IPS DF 6.9 (cell line): ENCODE measurements at regions not wholly inside any gene's neighbourhood (a gene's known extent, or its start where the extent isn't known, plus 50 kb on each side); places are given as distances from the start of the nearest gene placed in this dataset.

ENCODE experiments used
- DNase-seq: peaks from one replicate; pipeline ENCODE4 v3.0.0-alpha.2; 2013; ENCODE audit warnings: low read depth, low spot score
- H3K27ac ChIP-seq: one replicate; pipeline ENCODE4 v1.5.1; 2013; ENCODE audit warnings: low read length, control low read depth
- H3K27me3 ChIP-seq: 2 replicates; pipeline ENCODE4 v1.6.1; 2013; ENCODE audit warnings: mild to moderate bottlenecking, low read length; ENCODE audit not compliant: control insufficient read depth, insufficient read depth
- H3K36me3 ChIP-seq: 2 replicates; pipeline ENCODE4 v1.6.1; 2013; ENCODE audit warnings: low read length; ENCODE audit not compliant: control insufficient read depth, insufficient read depth
- H3K4me1 ChIP-seq: 2 replicates; pipeline ENCODE4 v1.6.1; 2013; ENCODE audit warnings: low read length; ENCODE audit not compliant: control insufficient read depth, insufficient read depth
- H3K4me3 ChIP-seq: 2 replicates; pipeline ENCODE4 v1.5.1; 2013; ENCODE audit warnings: mild to moderate bottlenecking, low read length
- H3K9me3 ChIP-seq: 2 replicates; pipeline ENCODE4 v1.6.1; 2013; ENCODE audit warnings: low read length, inconsistent platforms; ENCODE audit not compliant: control insufficient read depth, insufficient read depth
- WGBS: extraction: QIAGEN DNeasy Blood & Tissue Kit; methylation state at CpG from one replicate; pipeline ENCODE4 v1.1.7; 2013; ENCODE audit warnings: mixed read lengths, missing lambda C conversion rate; ENCODE audit not compliant: insufficient read length, insufficient coverage; 5-methylcytosine and 5-hydroxymethylcytosine counted together

DNA sequence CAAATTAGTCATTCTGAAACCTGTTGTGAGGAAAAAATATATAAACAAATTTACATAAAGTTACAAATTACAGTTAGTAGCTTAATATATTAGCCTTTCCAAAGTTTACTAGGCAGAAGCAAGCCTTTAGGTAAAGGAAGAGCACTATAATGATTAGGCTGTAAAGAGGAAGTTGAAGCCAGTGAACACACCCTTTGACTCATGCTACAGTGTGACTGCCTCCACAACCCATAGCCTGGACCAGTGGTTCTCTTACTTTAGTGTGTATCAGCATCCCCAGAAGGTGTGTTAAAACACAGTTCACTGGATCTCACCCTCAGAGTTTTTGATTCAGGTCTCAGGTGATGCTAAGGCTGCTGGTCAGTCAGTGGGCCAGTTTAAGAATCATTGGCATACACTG lies 91.4 kb upstream of the DEFB112 start:
- no peaks in the 10 kb centered on the region for H3K27me3 ChIP-seq
- no peaks in the 10 kb centered on the region for H3K36me3 ChIP-seq
- DNase-seq: no peak
- H3K4me1 ChIP-seq: no peaks in the 10 kb centered on the region
- H3K4me3 ChIP-seq: no peak overlapping the region
- no peak overlapping the region for H3K27ac ChIP-seq
- H3K9me3 ChIP-seq: no peaks in the 10 kb centered on the region; the same call in 1 of the 2 replicates

- Histone ChIP-seq H3K9me3 (no peaks in the 10 kb centered on the region; the same call in 1 of the 2 replicates), H3K36me3 (no peaks in the 10 kb centered on the region), H3K4me3 (no peak overlapping the region), H3K4me1 (no peaks in the 10 kb centered on the region), H3K27ac (no peak overlapping the region), H3K27me3 (no peaks in the 10 kb centered on the region)
- WGBS: no CpG with 5 or more reads among the region's 2 CpGs
- no peak for DNase-seq
These were observed 93.4 kb upstream of the DEFB112 start for GRCh38 chr6:50143011-50143719.

DNA sequence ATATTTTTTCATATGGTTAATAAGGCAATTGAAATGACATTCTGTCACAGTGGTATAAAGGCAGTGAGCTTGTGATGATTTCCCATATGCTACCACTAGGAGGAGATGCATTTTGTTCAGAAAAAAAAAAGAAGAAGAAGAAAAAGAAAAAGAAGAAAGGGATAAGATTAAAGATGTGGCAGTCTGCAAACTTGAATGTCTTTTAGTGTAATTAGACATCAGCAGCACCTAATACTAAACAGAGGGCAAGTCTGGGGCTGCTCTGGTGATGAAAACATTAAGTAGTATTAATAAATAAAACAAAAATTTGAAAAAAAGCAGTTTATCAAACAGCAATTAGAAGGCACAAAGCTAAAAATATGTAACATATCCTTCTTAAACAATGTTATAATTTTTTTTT lies 95.4 kb upstream of the DEFB112 start:
- Histone ChIP-seq H3K9me3 (no peaks in the 10 kb centered on the region), H3K27ac (no peak overlapping the region), H3K4me1 (no peaks in the 10 kb centered on the region), H3K36me3 (no peaks in the 10 kb centered on the region), H3K4me3 (no peak overlapping the region), H3K27me3 (no peaks in the 10 kb centered on the region)
- DNase-seq: no peak

DNA sequence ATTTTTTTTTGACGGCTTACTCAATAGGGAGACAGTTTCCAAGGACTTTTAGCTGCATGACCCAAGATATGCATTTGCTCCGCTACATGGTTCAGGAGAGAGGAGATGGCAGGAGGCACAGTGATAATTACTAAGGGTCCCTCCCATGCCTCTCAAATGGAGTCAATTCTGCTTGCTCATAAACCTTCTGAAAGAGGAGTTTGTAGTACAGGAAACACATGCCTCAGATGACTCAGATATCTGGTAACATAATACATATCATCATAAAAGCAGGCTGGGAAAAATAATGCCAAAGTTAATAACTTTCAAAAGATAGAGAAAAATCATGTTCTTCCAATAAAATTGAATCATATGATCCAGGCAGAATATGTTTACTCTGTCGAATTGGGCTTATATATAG lies 97.6 kb upstream of the DEFB112 start:
- H3K4me3 ChIP-seq: no peak overlapping the region
- DNase-seq: no peak
- H3K27me3 ChIP-seq: no peaks in the 10 kb centered on the region
- H3K27ac ChIP-seq: no peak overlapping the region
- H3K9me3 ChIP-seq: no peaks in the 10 kb centered on the region
- no CpG with 5 or more reads among the region's 3 CpGs for WGBS
- no peaks in the 10 kb centered on the region for H3K36me3 ChIP-seq
- H3K4me1 ChIP-seq: no peaks in the 10 kb centered on the region

DNA sequence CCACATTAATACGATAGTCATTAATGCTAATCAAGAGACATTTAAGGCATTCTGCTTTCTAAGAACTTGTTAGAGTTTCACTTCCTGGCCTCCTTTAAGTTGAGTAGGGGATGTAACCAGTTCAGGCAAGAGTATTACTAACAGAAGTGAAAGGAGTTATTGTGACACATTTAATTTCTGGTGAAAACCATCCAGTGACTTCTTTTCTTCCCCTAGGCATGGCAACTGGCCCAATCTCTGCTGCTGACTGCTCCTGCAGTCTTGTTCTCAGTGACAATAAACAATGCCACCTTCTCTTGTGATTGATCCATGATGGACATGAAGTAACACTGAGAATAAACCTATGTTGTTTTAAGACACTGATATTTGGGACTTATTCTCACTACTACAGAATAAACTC lies 130.9 kb upstream of the DEFB112 start:
- H3K27me3 ChIP-seq: no peaks in the 10 kb centered on the region
- no peak overlapping the region for H3K4me3 ChIP-seq
- no peaks in the 10 kb centered on the region for H3K4me1 ChIP-seq
- WGBS: no CpG with 5 or more reads among the region's 1 CpG
- no peak overlapping the region for H3K27ac ChIP-seq
- no peaks in the 10 kb centered on the region for H3K9me3 ChIP-seq
- H3K36me3 ChIP-seq: no peaks in the 10 kb centered on the region
- DNase-seq: no peak

DNA sequence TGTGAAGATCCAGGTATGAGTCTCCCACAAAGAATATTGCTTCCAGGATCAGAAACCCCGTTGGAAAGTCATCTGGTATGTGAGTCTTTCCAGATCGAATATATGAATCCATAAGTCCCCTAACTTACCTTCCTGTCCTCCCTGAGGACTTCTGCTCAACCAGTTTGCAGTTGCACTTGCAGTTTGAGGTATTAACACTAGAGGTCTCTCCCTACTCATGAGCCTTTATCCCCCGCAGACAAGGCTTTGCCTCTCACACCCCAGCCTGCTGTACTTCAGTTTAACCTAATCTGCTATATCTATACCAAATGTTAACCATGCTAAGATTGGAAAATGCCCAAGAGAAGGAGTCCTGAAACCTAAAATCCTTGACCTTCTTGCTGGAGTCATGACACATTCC lies 135.3 kb upstream of the DEFB112 start:
- Histone ChIP-seq H3K4me1 (peaks cover 3% of the 10 kb centered on the region; the same call in 1 of the 2 replicates), H3K9me3 (no peaks in the 10 kb centered on the region), H3K27me3 (no peaks in the 10 kb centered on the region), H3K4me3 (no peak overlapping the region), H3K27ac (no peak overlapping the region), H3K36me3 (no peaks in the 10 kb centered on the region)
- DNase-seq: peak; percentile 47
- WGBS: no CpG with 5 or more reads among the region's 3 CpGs

GRCh38 chr6:50187351-50187921 lies 137.7 kb upstream of the DEFB112 start:
- no peak for DNase-seq
- WGBS: no CpG with 5 or more reads among the region's 7 CpGs

GRCh38 chr6:50198245-50198644 lies 148.5 kb upstream of the DEFB112 start:
- no peak overlapping the region for H3K27ac ChIP-seq
- no peaks in the 10 kb centered on the region for H3K36me3 ChIP-seq
- no CpG with 5 or more reads among the region's 4 CpGs for WGBS
- no peaks in the 10 kb centered on the region for H3K9me3 ChIP-seq
- H3K4me1 ChIP-seq: no peaks in the 10 kb centered on the region; the same call in 1 of the 2 replicates
- no peak overlapping the region for H3K4me3 ChIP-seq
- DNase-seq: no peak
- no peaks in the 10 kb centered on the region for H3K27me3 ChIP-seq

More at GRCh38 chr6:50187351-50187921, 137.7 kb upstream of the DEFB112 start:
- Histone ChIP-seq H3K4me3 (no peak overlapping the region), H3K27ac (no peak overlapping the region), H3K27me3 (no peaks in the 10 kb centered on the region), H3K9me3 (no peaks in the 10 kb centered on the region), H3K4me1 (peaks cover 3% of the 10 kb centered on the region; the same call in 1 of the 2 replicates), H3K36me3 (no peaks in the 10 kb centered on the region)

- no peak for DNase-seq
- H3K9me3 ChIP-seq: no peaks in the 10 kb centered on the region
These were observed 153.0 kb upstream of the DEFB112 start for GRCh38 chr6:50202766-50203165.

GRCh38 chr6:50211582-50211981 lies 161.9 kb upstream of the DEFB112 start:
- no CpG with 5 or more reads among the region's 1 CpG for WGBS
- Histone ChIP-seq H3K27ac (no peak overlapping the region), H3K36me3 (no peaks in the 10 kb centered on the region), H3K4me3 (no peak overlapping the region), H3K9me3 (no peaks in the 10 kb centered on the region), H3K27me3 (no peaks in the 10 kb centered on the region), H3K4me1 (no peaks in the 10 kb centered on the region)
- no peak for DNase-seq

More at GRCh38 chr6:50202766-50203165, 153.0 kb upstream of the DEFB112 start:
- Histone ChIP-seq H3K27ac (no peak overlapping the region), H3K4me1 (no peaks in the 10 kb centered on the region), H3K4me3 (no peak overlapping the region), H3K27me3 (no peaks in the 10 kb centered on the region), H3K36me3 (no peaks in the 10 kb centered on the region)

DNA sequence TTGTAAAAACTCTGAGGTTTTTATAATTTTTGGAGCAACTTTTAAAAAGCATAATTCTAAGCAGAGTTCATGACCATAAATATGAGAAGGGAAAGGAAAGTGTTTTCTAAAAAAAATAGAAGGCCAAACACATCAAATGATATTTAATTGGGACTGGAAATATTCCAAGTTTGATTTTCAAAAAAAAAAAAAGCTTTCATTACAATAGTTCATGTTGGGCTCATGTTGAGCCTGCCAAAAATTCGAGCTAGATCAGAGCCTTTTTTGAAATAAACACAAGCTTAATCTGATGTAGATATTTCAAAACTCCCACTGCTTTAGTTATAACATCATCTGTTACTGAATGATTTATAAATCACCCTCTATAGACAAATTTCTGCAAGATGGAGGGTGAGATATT lies 163.4 kb upstream of the DEFB112 start:
- no peak overlapping the region for H3K4me3 ChIP-seq
- 0 out of 2 replicates have a peak, but pooled peaks cover 1% of the 10 kb centered on the region for H3K4me1 ChIP-seq
- no peaks in the 10 kb centered on the region for H3K36me3 ChIP-seq
- no peaks in the 10 kb centered on the region for H3K27me3 ChIP-seq
- no CpG with 5 or more reads among the region's 1 CpG for WGBS
- DNase-seq: no peak
- no peak overlapping the region for H3K27ac ChIP-seq
- H3K9me3 ChIP-seq: no peaks in the 10 kb centered on the region
